H1 (cell line): ENCODE measurements at regions not wholly inside any gene's neighbourhood (a gene's known extent, or its start where the extent isn't known, plus 50 kb on each side); places are given as distances from the start of the nearest gene placed in this dataset.

Experiments used
- CTCF ChIA-PET: fragments of 300-600 bp; sonication (Branson Sonifier 250); formaldehyde crosslinking; loops from one replicate; lab custom pipeline; 2021; ENCODE audit not compliant: partially characterized antibody; lab: Charles Lee
- POLR2A ChIA-PET: fragments of 300-600 bp; sonication (Branson Sonifier 250); formaldehyde crosslinking; loops from one replicate; lab custom pipeline; 2021; ENCODE audit warnings: inconsistent platforms; ENCODE audit not compliant: partially characterized antibody; lab: Charles Lee
- DNase-seq, 2 experiments: peaks; one replicate each; pipeline versions ENCODE4 v3.0.0 to v3.0.0-alpha.2; 2010 to 2022; ENCODE audit warnings: low spot score in 2 of 2, low read depth in 1 of 2, mixed read lengths in 1 of 2
- FAIRE-seq: peaks from 2 replicates; lab custom pipeline; 2011; peaks lifted over from hg19 to GRCh38; lab: Jason Lieb, UNC
- H2AFZ ChIP-seq: 2 replicates; pipeline ENCODE4 v1.8.1; 2012; ENCODE audit warnings: low read length, inconsistent platforms
- H2AK5ac ChIP-seq: 2 replicates; pipeline ENCODE4 v1.6.1; 2013; ENCODE audit warnings: low read depth, low read length
- H2BK120ac ChIP-seq: replicated peaks from 2 replicates; pipeline ENCODE3; 2013; ENCODE audit warnings: low read depth, low read length, inconsistent platforms
- H2BK12ac ChIP-seq: 2 replicates; pipeline ENCODE4 v1.6.1; 2013; ENCODE audit warnings: low read depth, low read length
- H2BK15ac ChIP-seq: 2 replicates; pipeline ENCODE4 v1.6.1; 2013; ENCODE audit warnings: low read length
- H2BK20ac ChIP-seq: 2 replicates; pipeline ENCODE4 v1.6.1; 2013; ENCODE audit warnings: low read length
- H2BK5ac ChIP-seq: 2 replicates; pipeline ENCODE4 v1.6.1; 2013; ENCODE audit warnings: low read depth, low read length
- H3K14ac ChIP-seq: 2 replicates; pipeline ENCODE4 v1.6.1; 2013; ENCODE audit warnings: inconsistent platforms; ENCODE audit not compliant: insufficient read length
- H3K18ac ChIP-seq: 2 replicates; pipeline ENCODE4 v1.6.1; 2013; ENCODE audit warnings: low read length; ENCODE audit errors: extremely low read depth
- H3K23ac ChIP-seq: 2 replicates; pipeline ENCODE4 v1.6.1; 2013; ENCODE audit warnings: inconsistent platforms; ENCODE audit not compliant: insufficient read length
- H3K23me2 ChIP-seq: 2 replicates; pipeline ENCODE4 v1.6.1; 2013; ENCODE audit warnings: low read depth, low read length
- H3K27ac ChIP-seq: 2 replicates; pipeline ENCODE4 v1.6.1; 2011; ENCODE audit warnings: low read depth, low read length, inconsistent platforms
- H3K27me3 ChIP-seq, 4 experiments: replicated peaks in 1 of 4; 1 replicate in 1 of 4; 2 replicates in 3 of 4; pipeline versions ENCODE4 v1.6.1 to v1.8.1; 2011 to 2013; ENCODE audit warnings: low read length in 3 of 4, mild to moderate bottlenecking in 3 of 4, inconsistent platforms in 2 of 4, mixed read lengths in 2 of 4, moderate library complexity in 1 of 4; ENCODE audit not compliant: control insufficient read depth in 3 of 4, insufficient read depth in 3 of 4; ENCODE audit errors: extremely low read depth in 1 of 4
- H3K36me3 ChIP-seq, 4 experiments: 2 replicates each; pipeline versions ENCODE4 v1.6.1 to v1.8.1; 2011 to 2013; ENCODE audit warnings: mild to moderate bottlenecking in 4 of 4, low read length in 3 of 4, moderate library complexity in 2 of 4, control low read depth in 1 of 4, inconsistent platforms in 1 of 4; ENCODE audit not compliant: insufficient read depth in 4 of 4, control insufficient read depth in 2 of 4
- H3K4ac ChIP-seq: replicated peaks from 2 replicates; pipeline ENCODE3; 2013; ENCODE audit warnings: low read length, low read depth, mixed read lengths, inconsistent platforms; ENCODE audit not compliant: insufficient read length
- H3K4me1 ChIP-seq, 4 experiments: replicated peaks in 1 of 4; 1 replicate in 1 of 4; 2 replicates in 3 of 4; pipeline versions ENCODE4 v1.6.1 to v1.8.1; 2011 to 2013; ENCODE audit warnings: low read length in 3 of 4, inconsistent platforms in 2 of 4, mixed read lengths in 1 of 4; ENCODE audit not compliant: insufficient read depth in 4 of 4, control insufficient read depth in 3 of 4
- H3K4me2 ChIP-seq, 2 experiments: 2 replicates each; pipeline versions ENCODE4 v1.6.1 to v1.8.1; 2011 to 2013; ENCODE audit warnings: low read depth in 2 of 2, low read length in 2 of 2, control low read depth in 1 of 2, inconsistent platforms in 1 of 2, mild to moderate bottlenecking in 1 of 2; ENCODE audit not compliant: insufficient read depth in 1 of 2
- H3K4me3 ChIP-seq, 4 experiments: fragments of 200-600, 300-600 bp in 1 of 4; sonication (generic), shearing (Covaris generic), sonication (Bioruptor Twin) in 1 of 4; 2 replicates each; pipeline versions ENCODE4 v1.5.1 to v1.8.1; 2011 to 2016; ENCODE audit warnings: low read length in 4 of 4, low read depth in 3 of 4, control low read depth in 2 of 4, inconsistent platforms in 2 of 4, mild to moderate bottlenecking in 2 of 4, mixed read lengths in 1 of 4, moderate library complexity in 1 of 4; ENCODE audit not compliant: insufficient read depth in 2 of 4; ENCODE audit errors: extremely low read depth in 1 of 4
- H3K56ac ChIP-seq: replicated peaks from 2 replicates; pipeline ENCODE3; 2013; ENCODE audit warnings: low read depth, mild to moderate bottlenecking, mixed read lengths, low read length, inconsistent platforms; ENCODE audit not compliant: insufficient read length
- H3K79me1 ChIP-seq: 2 replicates; pipeline ENCODE4 v1.6.1; 2013; ENCODE audit warnings: low read depth, low read length, control low read depth
- H3K79me2 ChIP-seq, 2 experiments: 2 replicates each; pipeline versions ENCODE4 v1.6.1 to v1.8.1; 2012 to 2013; ENCODE audit warnings: low read length in 2 of 2, mild to moderate bottlenecking in 2 of 2, inconsistent platforms in 1 of 2; ENCODE audit not compliant: insufficient read depth in 2 of 2, control insufficient read depth in 1 of 2
- H3K9ac ChIP-seq, 4 experiments: replicated peaks in 1 of 4; 1 replicate in 1 of 4; 2 replicates in 3 of 4; pipeline versions ENCODE4 v1.6.1 to v1.8.1; 2011 to 2013; ENCODE audit warnings: low read depth in 3 of 4, low read length in 3 of 4, control low read depth in 2 of 4, mild to moderate bottlenecking in 2 of 4, moderate library complexity in 2 of 4, inconsistent platforms in 1 of 4; ENCODE audit errors: extremely low read depth in 1 of 4
- H3K9me3 ChIP-seq, 2 experiments: 2 replicates each; pipeline versions ENCODE4 v1.6.1 to v1.8.1; 2012 to 2013; ENCODE audit warnings: mild to moderate bottlenecking in 2 of 2, moderate library complexity in 2 of 2, control low read depth in 1 of 2, inconsistent platforms in 1 of 2, low read depth in 1 of 2, low read length in 1 of 2, mixed read lengths in 1 of 2; ENCODE audit not compliant: insufficient read depth in 2 of 2
- H4K20me1 ChIP-seq, 2 experiments: replicated peaks in 1 of 2; 2 replicates each; pipeline versions ENCODE3 to v1.8.1; 2011 to 2013; ENCODE audit warnings: inconsistent platforms in 2 of 2, low read length in 2 of 2, mild to moderate bottlenecking in 1 of 2; ENCODE audit not compliant: insufficient read depth in 2 of 2, control insufficient read depth in 1 of 2
- H4K5ac ChIP-seq: 2 replicates; pipeline ENCODE4 v1.6.1; 2013; ENCODE audit warnings: low read length, low read depth, mixed read lengths, inconsistent platforms; ENCODE audit not compliant: insufficient read length
- H4K8ac ChIP-seq: 2 replicates; pipeline ENCODE4 v1.8.0; 2013; ENCODE audit warnings: mild to moderate bottlenecking, moderate library complexity, low read length, inconsistent platforms; ENCODE audit not compliant: insufficient read depth; ENCODE audit errors: extremely low read depth
- H4K91ac ChIP-seq: replicated peaks from 2 replicates; pipeline ENCODE3; 2013; ENCODE audit warnings: low read length, mixed read lengths, inconsistent platforms; ENCODE audit not compliant: insufficient read length
- ASH2L ChIP-seq: fragments of 200-600, 300-600 bp; sonication (generic); IDR thresholded peaks from one replicate; pipeline ENCODE4 v1.7.1; 2017; ENCODE audit warnings: low read length
- CBX8 ChIP-seq: fragments of 300-800, 300-1000 bp; sonication (generic); IDR thresholded peaks from 2 replicates; pipeline ENCODE4 v1.7.1; 2016; ENCODE audit warnings: low read depth, low read length, borderline replicate concordance
- EGR1 ChIP-seq: IDR thresholded peaks from 2 replicates; pipeline ENCODE4 v1.6.1; 2011; ENCODE audit warnings: low read depth, low read length, borderline replicate concordance
- KDM1A ChIP-seq: fragments of 200-600, 300-600 bp; sonication (generic); IDR thresholded peaks from 2 replicates; pipeline ENCODE4 v1.7.1; 2016; ENCODE audit warnings: mild to moderate bottlenecking, low read length, borderline replicate concordance
- NANOG ChIP-seq: IDR thresholded peaks from 2 replicates; pipeline ENCODE4 v1.6.1; 2011; ENCODE audit warnings: low read length, low read depth, mild to moderate bottlenecking, inconsistent platforms; ENCODE audit not compliant: insufficient read depth, poor library complexity, severe bottlenecking
- NRF1 ChIP-seq: IDR thresholded peaks from 2 replicates; pipeline ENCODE4 v1.6.1; 2011; ENCODE audit warnings: mild to moderate bottlenecking, low read depth, low read length, improper control_type of control experiment
- RBBP5 ChIP-seq: IDR thresholded peaks from 2 replicates; pipeline ENCODE4 v1.7.1; 2012; ENCODE audit warnings: low read depth, mild to moderate bottlenecking, inconsistent platforms, low read length, moderate library complexity, borderline replicate concordance
- YY1 ChIP-seq: IDR thresholded peaks from 2 replicates; pipeline ENCODE4 v1.6.1; 2011; ENCODE audit warnings: low read depth, mild to moderate bottlenecking, low read length
- ZNF274 ChIP-seq: IDR thresholded peaks from 2 replicates; pipeline ENCODE4 v1.7.0; 2012; ENCODE audit warnings: low read length, borderline replicate concordance; ENCODE audit errors: extremely low read depth
- WGBS, 2 experiments: shearing (Covaris generic) in 1 of 2; methylation state at CpG; one replicate each; pipeline versions ENCODE4 v1.1.6 to v1.1.7; 2013 to 2015; ENCODE audit warnings: low lambda C conversion rate in 2 of 2, mixed read lengths in 2 of 2, inconsistent platforms in 1 of 2, low coverage in 1 of 2, missing lambda C conversion rate in 1 of 2; ENCODE audit not compliant: insufficient replicate concordance in 2 of 2, insufficient coverage in 1 of 2, insufficient read length in 1 of 2; ENCODE audit errors: extremely low coverage in 1 of 2, missing lambda C conversion rate in 1 of 2; 5-methylcytosine and 5-hydroxymethylcytosine counted together

- WGBS, 2 experiments: 90% methylated on average over 6 of the region's 6 CpGs; no CpG with 5 or more reads in 1 of the 2 experiments
- no peak for FAIRE-seq
- Histone ChIP-seq H3K18ac (no peak overlapping the region), H2BK15ac (no peak overlapping the region), H3K4me1 (peaks cover 0 to 4% (median 0%) of the 10 kb centered on the region in 4 experiments; a peak in 1 of 7 replicates), H4K8ac (no peak overlapping the region), H3K27ac (no peak overlapping the region)
- TF ChIP-seq CBX8: no peak
- TF ChIP-seq RBBP5: no peak
- no peak for TF ChIP-seq NANOG
- no peak for TF ChIP-seq ASH2L
- no peak for TF ChIP-seq YY1
- TF ChIP-seq KDM1A: no peak
- TF ChIP-seq NRF1: no peak
- no peak for TF ChIP-seq EGR1
- no peak for TF ChIP-seq ZNF274
- TF ChIP-seq, all 59 proteins: peak for 0
- no peak overlapping the region for H2BK12ac ChIP-seq
- no peak for DNase-seq
- H2BK20ac ChIP-seq: no peak overlapping the region
- H2BK5ac ChIP-seq: no peak overlapping the region
- H3K23me2 ChIP-seq: no peaks in the 10 kb centered on the region
- no peak overlapping the region for H3K56ac ChIP-seq
- H4K91ac ChIP-seq: no peak overlapping the region
- ChIA-PET POLR2A (no interaction called here), CTCF (interaction anchor here (0.7 to 3.8 kb wide), 9 partner anchors 16 to 863 kb away, joined by 3 to 20 read pairs (median 4); no protein-coding TSS in a partner anchor)
- no peaks in the 10 kb centered on the region for H3K36me3 ChIP-seq
- no peaks in the 10 kb centered on the region for H4K20me1 ChIP-seq
- no peaks in the 10 kb centered on the region for H3K79me2 ChIP-seq
- no peak overlapping the region for H3K4ac ChIP-seq
- H3K23ac ChIP-seq: no peak overlapping the region
- no peaks in the 10 kb centered on the region for H3K27me3 ChIP-seq
- H3K79me1 ChIP-seq: no peaks in the 10 kb centered on the region
- no peak overlapping the region for H3K9ac ChIP-seq
- H3K9me3 ChIP-seq: no peaks in the 10 kb centered on the region
- no peak overlapping the region for H2BK120ac ChIP-seq
- no peak overlapping the region for H3K4me3 ChIP-seq
- H2AFZ ChIP-seq: no peak overlapping the region
- no peak overlapping the region for H3K4me2 ChIP-seq
- H2AK5ac ChIP-seq: no peak overlapping the region
- H4K5ac ChIP-seq: no peak overlapping the region
- H3K14ac ChIP-seq: no peak overlapping the region
Measured at GRCh38 chr15:72836676-72837330, 53.2 kb upstream of the ADPGK start.
